HepG2 (cell line): ENCODE measurements at regions not wholly inside any gene's neighbourhood (a gene's known extent, or its start where the extent isn't known, plus 50 kb on each side); places are given as distances from the start of the nearest gene placed in this dataset.

Experiments
- AKNA ChIP-seq: sonication (generic); formaldehyde crosslinking; IDR thresholded peaks from 2 replicates; pipeline ENCODE4 v1.4.0; 2020; ENCODE audit warnings: missing genetic modification reagents, borderline replicate concordance
- ERF ChIP-seq: IDR thresholded peaks from 2 replicates; pipeline ENCODE4 v1.6.1; 2018; ENCODE audit warnings: missing biosample characterization, missing genetic modification reagents
- KAT2B ChIP-seq: fragments of 150-350 bp; IDR thresholded peaks from 2 replicates; pipeline ENCODE4 v1.6.1; 2014; ENCODE audit warnings: low read depth, low read length, borderline replicate concordance
- MEF2D ChIP-seq: sonication (generic); formaldehyde crosslinking; IDR thresholded peaks from 2 replicates; pipeline ENCODE4 v1.5.1; 2020; ENCODE audit warnings: mild to moderate bottlenecking, missing genetic modification reagents
- MLLT10 ChIP-seq: sonication (generic); formaldehyde crosslinking; IDR thresholded peaks from 2 replicates; pipeline ENCODE4 v1.4.0; 2020; ENCODE audit warnings: missing genetic modification reagents
- PHB2 ChIP-seq: fragments of 450-650 bp; IDR thresholded peaks from 2 replicates; pipeline ENCODE4 v1.6.1; 2018; ENCODE audit not compliant: partially characterized antibody
- STAT6 ChIP-seq: sonication (generic); formaldehyde crosslinking; IDR thresholded peaks from 2 replicates; pipeline ENCODE4 v1.4.0; 2020; ENCODE audit warnings: missing genetic modification reagents, mild to moderate bottlenecking, borderline replicate concordance
- ZNF317 ChIP-seq: sonication (generic); formaldehyde crosslinking; IDR thresholded peaks from 2 replicates; pipeline ENCODE4 v1.5.0; 2020; ENCODE audit warnings: mild to moderate bottlenecking, missing genetic modification reagents
- ZNF710 ChIP-seq: sonication (generic); formaldehyde crosslinking; IDR thresholded peaks from 2 replicates; pipeline ENCODE4 v1.5.0; 2020; ENCODE audit warnings: mild to moderate bottlenecking, missing genetic modification reagents, borderline replicate concordance
- ZNF773 ChIP-seq: sonication (generic); formaldehyde crosslinking; IDR thresholded peaks from 2 replicates; pipeline ENCODE4 v1.4.0; 2020; ENCODE audit warnings: missing genetic modification reagents, borderline replicate concordance

GRCh38 chr6:169935861-169936260 lies 184.4 kb downstream of the ERMARD start (continued):
- no peak for TF ChIP-seq MLLT10 (CRISPR knock-in tag)
- TF ChIP-seq MEF2D = no peak
- TF ChIP-seq ZNF710 (CRISPR knock-in tag) = no peak
- TF ChIP-seq ERF = no peak
- no peak for TF ChIP-seq ZNF773
- TF ChIP-seq STAT6 (CRISPR knock-in tag) = no peak
- no peak for TF ChIP-seq KAT2B
- TF ChIP-seq AKNA (CRISPR knock-in tag) = no peak
- TF ChIP-seq PHB2 = no peak
- TF ChIP-seq ZNF317 (CRISPR knock-in tag) = no peak
